Heart right ventricle (tissue), 16 donors: ENCODE measurements at regions not wholly inside any gene's neighbourhood (a gene's known extent, or its start where the extent isn't known, plus 50 kb on each side); places are given as distances from the start of the nearest gene placed in this dataset.

Experiments
- ATAC-seq, 8 donors: fragments of 200-7000 bp; cut with Tn5 transposase; one replicate each; pipeline ENCODE4 v1.9.1; 2020; ENCODE audit warnings: mild to moderate bottlenecking in 8 of 8, moderate library complexity in 8 of 8, moderate number of reproducible peaks in 1 of 8
- DNase-seq, 2 donors: peaks; one replicate each; pipeline ENCODE4 v3.0.0-alpha.2; 2020
- H3K27ac ChIP-seq, 10 donors: fragments of 200-600 bp; sonication (generic) in 2 of 10; one replicate each; pipeline versions ENCODE4 v1.5.0 to v1.8.0; 2020 to 2022; ENCODE audit warnings: mild to moderate bottlenecking in 3 of 10
- H3K27me3 ChIP-seq, 7 donors: fragments of 200-600 bp; one replicate each; pipeline ENCODE4 v1.8.0; 2021 to 2022; ENCODE audit warnings: mild to moderate bottlenecking in 2 of 7
- H3K36me3 ChIP-seq, 9 donors: fragments of 200-600 bp; sonication (generic) in 1 of 9; one replicate each; pipeline versions ENCODE4 v1.5.0 to v1.8.0; 2020 to 2022; ENCODE audit warnings: mild to moderate bottlenecking in 2 of 9
- H3K4me1 ChIP-seq, 9 donors: fragments of 200-600 bp; sonication (generic) in 1 of 9; one replicate each; pipeline versions ENCODE4 v1.5.0 to v1.8.0; 2020 to 2022; ENCODE audit warnings: mild to moderate bottlenecking in 4 of 9
- H3K4me3 ChIP-seq, 10 donors: fragments of 200-600 bp; sonication (generic) in 2 of 10; one replicate each; pipeline versions ENCODE4 v1.5.0 to v1.8.0; 2020 to 2022; ENCODE audit warnings: mild to moderate bottlenecking in 7 of 10, moderate library complexity in 2 of 10
- H3K9me3 ChIP-seq, 11 donors: fragments of 200-600 bp in 10 of 11; sonication (generic) in 2 of 11; one replicate each; pipeline versions ENCODE4 v1.5.0 to v1.8.0; 2013 to 2022; ENCODE audit warnings: mild to moderate bottlenecking in 2 of 11, control low read depth in 1 of 11, moderate library complexity in 1 of 11
- WGBS, 2 donors: extraction: QIAGEN DNeasy Blood & Tissue Kit; methylation state at CpG; one replicate each; pipeline ENCODE4 v1.1.7; 2013; ENCODE audit warnings: inconsistent platforms in 1 of 2; 5-methylcytosine and 5-hydroxymethylcytosine counted together
- intact Hi-C, 10 donors: fragments of 100-400 bp; cut with DNase I; formaldehyde crosslinking; loops; one replicate each; pipeline versions ENCODE4 v1.11.1 to v1.14.2; 2022
- TF ChIP-seq, protein P1 (sequence below), 9 donors: fragments of 200-600 bp; sonication (generic) in 2 of 9; IDR thresholded peaks; one replicate each; pipeline versions ENCODE4 v1.5.0 to v1.8.0; 2021 to 2022; ENCODE audit warnings: antibody characterized with exemption in 9 of 9, mild to moderate bottlenecking in 5 of 9, moderate library complexity in 1 of 9
- donor health status: Arrhythmogenic right ventricular cardiomyopathy.
- donor health status: ischemic (EF 13 %, LVEDD 7.1; RV severe dilation, severe dysfunction).
- donor health status: healthy with polysubstance abuse.
- donor health status: DM: no; HTN: yes; CAD: no.
- donor health status: DM: no; HTN: no; CAD: no.
- donor health status: ischemic (EF 25% LVEDD 6.9; RV normal size, moderate dysfunction).
- donor health status: ischemic (EF 25% LVEDD 5.7; RV mildly dilated, moderate dysfunction).
- donor health status: healthy.
- donor health status: DM: yes; HTN: yes; CAD: no.
- donor health status: Ischemic cardiomyopathy.
- donor health status: ischemic (EF 35%, LVEDD 5.7; RV mildly dilated, moderate dysfunction).
- donor health status: nonischemic (EF 11% LVEDD 7.7; RV severe dilation, severe dysfunction).
- donor health status: DM: yes; HTN: yes; CAD: no.
- donor health status: PGD.
- donor health status: ischemic (EF 29% LVEDD 5.4; RV normal size, mild dysfunction).
- donor health status: nonischemic (EF 23%, LVEDD 6.1; RV moderate dilation, normal function).

DNA sequence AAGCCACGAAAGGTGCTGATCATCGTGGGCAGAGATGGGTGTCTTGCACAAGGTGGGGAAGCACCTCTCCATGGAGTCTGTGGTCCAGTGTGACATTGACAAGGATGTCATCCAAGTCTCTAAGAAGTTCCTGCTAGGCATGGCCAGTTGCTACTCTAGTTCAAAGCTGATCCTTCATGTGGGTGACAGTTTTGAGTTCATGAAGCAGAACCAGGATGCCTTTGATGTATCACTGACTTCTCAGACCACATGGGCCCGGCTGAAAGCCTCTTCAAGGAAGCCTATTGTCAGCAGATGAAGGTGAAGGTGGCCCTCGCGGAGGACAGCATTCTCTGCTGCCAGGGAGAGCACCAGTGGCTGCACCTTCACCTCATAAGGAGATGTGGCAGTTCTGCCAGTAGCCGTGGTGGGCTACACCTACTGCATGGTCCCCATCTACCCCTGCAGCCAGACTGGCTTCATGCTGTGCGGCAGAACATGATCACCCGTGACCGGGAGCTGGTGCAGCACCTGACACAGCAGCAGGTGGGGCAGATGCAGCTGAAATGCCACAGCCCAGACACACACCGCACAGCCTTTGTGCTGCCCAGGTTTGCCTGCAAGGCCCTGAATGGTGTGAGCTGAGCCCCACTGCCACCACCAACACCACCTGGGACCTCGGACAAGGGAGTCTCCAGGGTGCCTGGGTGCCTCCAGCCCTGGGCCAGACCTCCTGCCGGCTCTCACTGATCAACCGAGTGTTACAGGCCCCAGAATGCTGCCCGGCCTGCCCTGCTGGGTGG, 75.0 kb upstream of the SULF2 start:
- ATAC-seq, result peak in 1 of 8 donors; percentile 38

DNA sequence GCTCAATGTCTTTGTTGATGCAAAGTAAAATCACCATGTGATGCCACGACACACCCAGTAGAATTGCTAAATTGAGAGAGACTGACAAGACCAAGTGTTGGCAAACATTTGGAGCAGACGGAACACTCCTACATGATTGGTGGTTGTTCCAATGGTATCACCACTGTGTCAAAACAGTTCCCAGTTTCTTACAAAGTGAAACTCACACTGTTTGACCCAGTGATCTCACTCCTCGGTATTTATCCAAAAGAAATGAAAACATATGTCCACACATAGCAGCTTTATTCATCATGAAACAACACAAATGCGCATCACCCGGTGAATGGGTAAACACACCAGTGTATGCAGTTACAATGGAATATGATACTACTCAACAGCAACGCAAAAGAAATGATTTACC, 74.0 kb upstream of the SULF2 start:
- H3K36me3 ChIP-seq, result no peaks in the 10 kb centered on the region
- H3K4me1 ChIP-seq, result peaks cover 0 to 25% (median 9%) of the 10 kb centered on the region in 9 donors
- intact Hi-C loops, result no loop called here
- no peak overlapping the region for H3K27ac ChIP-seq
- H3K4me3 ChIP-seq, result no peak overlapping the region
- H3K9me3 ChIP-seq, result peaks cover 0 to 24% (median 5%) of the 10 kb centered on the region in 11 donors
- DNase-seq (no peak), ATAC-seq (no peak)
- WGBS, 2 donors, result 82 to 86% methylated on average over 6 of the region's 6 CpGs
- TF ChIP-seq, protein P1, sequence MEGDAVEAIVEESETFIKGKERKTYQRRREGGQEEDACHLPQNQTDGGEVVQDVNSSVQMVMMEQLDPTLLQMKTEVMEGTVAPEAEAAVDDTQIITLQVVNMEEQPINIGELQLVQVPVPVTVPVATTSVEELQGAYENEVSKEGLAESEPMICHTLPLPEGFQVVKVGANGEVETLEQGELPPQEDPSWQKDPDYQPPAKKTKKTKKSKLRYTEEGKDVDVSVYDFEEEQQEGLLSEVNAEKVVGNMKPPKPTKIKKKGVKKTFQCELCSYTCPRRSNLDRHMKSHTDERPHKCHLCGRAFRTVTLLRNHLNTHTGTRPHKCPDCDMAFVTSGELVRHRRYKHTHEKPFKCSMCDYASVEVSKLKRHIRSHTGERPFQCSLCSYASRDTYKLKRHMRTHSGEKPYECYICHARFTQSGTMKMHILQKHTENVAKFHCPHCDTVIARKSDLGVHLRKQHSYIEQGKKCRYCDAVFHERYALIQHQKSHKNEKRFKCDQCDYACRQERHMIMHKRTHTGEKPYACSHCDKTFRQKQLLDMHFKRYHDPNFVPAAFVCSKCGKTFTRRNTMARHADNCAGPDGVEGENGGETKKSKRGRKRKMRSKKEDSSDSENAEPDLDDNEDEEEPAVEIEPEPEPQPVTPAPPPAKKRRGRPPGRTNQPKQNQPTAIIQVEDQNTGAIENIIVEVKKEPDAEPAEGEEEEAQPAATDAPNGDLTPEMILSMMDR (IDR thresholded peaks at IDR 0.05), result no peak
- peaks cover 0 to 6% (median 0%) of the 10 kb centered on the region in 7 donors for H3K27me3 ChIP-seq

More for the DNA sequence above, 75.0 kb upstream of the SULF2 start:
- peaks cover 0 to 8% (median 0%) of the 10 kb centered on the region in 7 donors for H3K27me3 ChIP-seq
- no peak for DNase-seq
- intact Hi-C loops, result no loop called here
- 88 to 91% methylated on average over 14 of the region's 14 CpGs for WGBS, 2 donors
- no peak overlapping the region for H3K27ac ChIP-seq
- no peak overlapping the region for H3K4me3 ChIP-seq
- no peaks in the 10 kb centered on the region for H3K36me3 ChIP-seq
- TF ChIP-seq, protein P1 (IDR thresholded peaks at IDR 0.05), result no peak
- H3K4me1 ChIP-seq, result peaks cover 0 to 25% (median 9%) of the 10 kb centered on the region in 9 donors
- peaks cover 0 to 17% (median 5%) of the 10 kb centered on the region in 11 donors for H3K9me3 ChIP-seq

DNA sequence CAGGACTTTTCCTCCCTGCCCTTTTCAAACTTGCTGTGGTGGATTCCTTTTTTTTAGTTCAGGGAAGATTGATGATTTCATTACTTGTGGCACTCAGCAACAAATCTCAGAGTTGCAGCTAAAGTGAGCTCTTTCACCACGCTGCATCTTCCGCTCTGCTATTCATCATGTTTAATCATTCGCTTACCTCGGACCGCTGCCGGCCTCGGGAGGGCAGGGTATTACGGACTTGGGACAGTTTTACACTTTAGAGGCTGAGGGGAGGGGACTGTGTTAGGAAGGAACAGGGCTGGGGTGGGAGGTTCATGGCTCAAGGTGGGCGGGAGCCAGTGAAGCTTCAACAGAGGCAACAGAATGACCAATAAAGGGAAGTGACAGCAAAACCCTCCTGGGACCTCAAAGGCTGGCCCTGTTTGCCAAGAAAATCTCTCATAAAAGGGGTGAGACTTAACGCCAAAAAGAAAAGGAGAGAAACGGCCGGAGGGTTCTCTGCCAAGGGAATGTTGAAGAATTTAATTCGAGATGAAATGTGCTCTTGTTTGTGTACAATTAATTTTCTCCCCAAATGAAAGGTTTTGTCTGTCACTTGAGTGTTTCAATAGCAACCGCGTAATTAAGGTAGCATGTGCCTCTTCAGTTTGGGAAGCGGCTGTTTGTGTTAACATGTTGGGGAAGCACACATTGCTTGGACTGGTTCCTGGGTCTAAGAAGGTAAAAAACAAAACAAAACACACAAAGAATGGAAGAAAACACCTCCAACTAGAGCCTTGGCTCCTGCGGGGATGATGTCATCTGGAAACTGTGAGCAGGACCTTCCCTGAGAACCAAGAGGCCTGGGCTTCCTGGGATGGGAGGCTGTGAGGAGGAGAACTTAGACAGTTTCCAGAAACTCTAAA, 72.5 kb upstream of the SULF2 start:
- intact Hi-C loops, result no loop called here
- TF ChIP-seq, protein P1 (IDR thresholded peaks at IDR 0.05), result no peak
- WGBS, 2 donors, result 35 to 40% methylated on average over 17 of the region's 17 CpGs
- peaks cover 0 to 18% (median under 1%) of the 10 kb centered on the region in 11 donors for H3K9me3 ChIP-seq
- no peaks in the 10 kb centered on the region for H3K36me3 ChIP-seq
- DNase-seq, result peak; percentile 23 to 62
- H3K27ac ChIP-seq, result peak overlapping the region in 8 of 10 donors; percentile 14 to 79 (median 58)
- peaks cover 0 to 6% (median 0%) of the 10 kb centered on the region in 7 donors for H3K27me3 ChIP-seq
- peak; percentile 49 to 92 (median 78) for ATAC-seq
- peak overlapping the region in 1 of 10 donors; percentile 0 for H3K4me3 ChIP-seq
- peaks cover 0 to 25% (median 9%) of the 10 kb centered on the region in 9 donors for H3K4me1 ChIP-seq

DNA sequence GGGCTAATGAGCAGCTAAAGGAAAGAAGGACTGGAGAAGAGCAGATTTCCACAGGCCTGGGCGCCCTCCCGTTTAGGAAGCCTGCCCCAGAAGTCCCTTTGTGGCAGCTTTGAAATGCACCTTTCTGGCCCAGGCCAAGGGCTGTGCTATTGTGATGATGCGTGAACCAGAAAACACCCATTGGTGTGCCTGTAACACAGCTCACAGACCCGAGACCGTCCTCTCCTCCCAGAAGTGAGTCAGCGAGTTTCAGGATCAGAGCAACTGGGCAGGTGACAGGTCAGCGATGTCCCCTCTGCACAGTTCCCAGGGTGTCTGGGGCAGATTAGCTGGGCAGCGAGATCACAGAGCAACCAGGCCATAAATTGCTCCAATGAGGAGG, 71.9 kb upstream of the SULF2 start:
- peak overlapping the region in 7 of 10 donors; percentile 35 to 79 (median 60) for H3K27ac ChIP-seq
- TF ChIP-seq, protein P1 (IDR thresholded peaks at IDR 0.05), result no peak
- peaks cover 0 to 6% (median 0%) of the 10 kb centered on the region in 7 donors for H3K27me3 ChIP-seq
- peaks cover 0 to 25% (median 9%) of the 10 kb centered on the region in 9 donors for H3K4me1 ChIP-seq
- H3K36me3 ChIP-seq, result no peaks in the 10 kb centered on the region
- H3K4me3 ChIP-seq, result peak overlapping the region in 1 of 10 donors; percentile 0
- ATAC-seq, result peak in 2 of 8 donors; percentile 32
- WGBS, 2 donors, result 49 to 79% methylated on average over 8 of the region's 8 CpGs
- peaks cover 0 to 12% (median 0%) of the 10 kb centered on the region in 11 donors for H3K9me3 ChIP-seq
- DNase-seq, result no peak
- intact Hi-C loops, result no loop called here
